Fibroblast of lung (primary cell): ENCODE measurements at regions not wholly inside any gene's neighbourhood (a gene's known extent, or its start where the extent isn't known, plus 50 kb on each side); places are given as distances from the start of the nearest gene placed in this dataset.

Source experiments
- CTCF ChIP-seq, 2 donors: IDR thresholded peaks in 1 of 2; conservative IDR thresholded peaks in 1 of 2; 1 replicate in 1 of 2; 2 replicates in 1 of 2; pipeline ENCODE4 v1.5.1; 2011 to 2012; ENCODE audit warnings: low read length in 2 of 2, control low read depth in 1 of 2, inconsistent platforms in 1 of 2, low read depth in 1 of 2, mild to moderate bottlenecking in 1 of 2
- EZH2 ChIP-seq: IDR thresholded peaks from 2 replicates; pipeline ENCODE4 v1.5.1; 2012; ENCODE audit warnings: low read length, control low read depth, mild to moderate bottlenecking; ENCODE audit errors: missing control alignments

GRCh38 chr14:65210118-65210821, 108.0 kb upstream of the MAX start:
- TF ChIP-seq CTCF (conservative IDR thresholded peaks at IDR 0.05 in 1 of 2, IDR thresholded peaks at IDR 0.05 in 1 of 2; ENCODE audit: low read depth in 1 of 2, low read length in 2 of 2) (no peak), EZH2 (no peak)
